ENCODE measurements at regions not wholly inside any gene's neighbourhood (a gene's known extent, or its start where the extent isn't known, plus 50 kb on each side); places are given as distances from the start of the nearest gene placed in this dataset.

DNA sequence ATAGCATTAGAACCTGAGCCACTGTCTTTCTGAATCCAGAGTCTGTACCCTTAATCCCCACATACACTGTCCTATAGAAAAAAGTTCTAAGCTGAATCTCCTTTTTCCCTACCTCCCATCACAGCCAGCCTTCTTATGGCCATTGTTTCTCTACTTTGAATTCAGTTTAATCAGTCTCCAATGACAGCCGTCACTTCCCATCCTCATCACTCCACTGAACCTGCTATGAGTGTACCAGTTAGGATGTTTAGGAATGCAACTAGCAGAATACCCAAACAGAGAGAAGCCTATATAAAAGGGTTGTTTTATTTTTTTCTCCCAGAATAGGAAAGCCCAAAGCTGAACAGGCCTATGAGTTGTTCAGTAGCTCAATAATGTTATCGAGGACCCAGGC lies 220.4 kb upstream of the NREP start:
- H3K27ac ChIP-seq (ENCODE audit: low read depth, low read length): no peak overlapping the region
- no peaks in the 10 kb centered on the region for H3K4me1 ChIP-seq (ENCODE audit: control insufficient read depth, insufficient read depth, low read length)
- H3K27me3 ChIP-seq (ENCODE audit: control insufficient read depth, insufficient read depth, low read length): no peaks in the 10 kb centered on the region
- no peaks in the 10 kb centered on the region for H3K36me3 ChIP-seq (ENCODE audit: control insufficient read depth, insufficient read depth, low read length)
- H3K9ac ChIP-seq (ENCODE audit: low read length): no peak overlapping the region
- no peak overlapping the region for H3K4me3 ChIP-seq (ENCODE audit: low read depth, low read length)
- no peaks in the 10 kb centered on the region for H3K9me3 ChIP-seq (ENCODE audit: control insufficient read depth, insufficient read depth, low read depth, low read length)

DNA sequence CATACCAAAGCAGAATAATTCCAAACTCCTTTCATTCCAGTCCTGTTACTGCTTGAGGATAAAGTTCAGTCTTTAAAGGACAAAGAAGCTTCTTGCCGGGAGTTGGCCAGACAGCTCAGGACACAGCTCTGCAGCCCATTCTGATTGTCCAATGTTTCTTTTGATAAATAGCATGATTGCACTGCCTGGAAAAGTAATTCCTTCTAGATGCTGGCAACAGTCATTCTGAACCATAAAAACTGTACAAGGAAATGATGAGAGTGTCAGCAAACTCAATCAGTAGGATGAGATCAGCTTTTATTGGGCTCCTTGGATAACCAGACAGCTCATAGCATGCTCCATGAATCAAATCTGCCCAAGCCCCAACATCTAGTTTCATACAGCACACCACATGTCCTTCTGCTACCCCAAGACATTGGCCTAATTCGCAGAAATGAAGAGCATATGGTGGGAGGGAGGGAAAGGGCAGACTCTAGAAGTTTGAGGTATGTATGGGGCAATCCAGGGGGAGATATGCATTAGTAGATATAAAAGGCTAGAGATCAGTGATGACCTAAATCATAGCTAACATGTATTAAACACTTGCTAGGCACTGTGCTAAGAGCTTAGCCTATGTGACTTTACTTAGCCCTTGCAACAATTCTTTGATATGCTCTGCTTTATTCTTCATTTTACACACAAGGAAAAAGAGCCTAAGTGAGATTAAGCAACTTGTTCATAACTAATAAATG lies 219.9 kb upstream of the NREP start:
- Histone ChIP-seq H3K4me3 (ENCODE audit: low read depth, low read length) (no peak overlapping the region), H3K9me3 (ENCODE audit: control insufficient read depth, insufficient read depth, low read depth, low read length) (no peaks in the 10 kb centered on the region), H3K27ac (ENCODE audit: low read depth, low read length) (no peak overlapping the region), H3K4me1 (ENCODE audit: control insufficient read depth, insufficient read depth, low read length) (no peaks in the 10 kb centered on the region), H3K27me3 (ENCODE audit: control insufficient read depth, insufficient read depth, low read length) (no peaks in the 10 kb centered on the region), H3K36me3 (ENCODE audit: control insufficient read depth, insufficient read depth, low read length) (no peaks in the 10 kb centered on the region), H3K9ac (ENCODE audit: low read length) (no peak overlapping the region)

DNA sequence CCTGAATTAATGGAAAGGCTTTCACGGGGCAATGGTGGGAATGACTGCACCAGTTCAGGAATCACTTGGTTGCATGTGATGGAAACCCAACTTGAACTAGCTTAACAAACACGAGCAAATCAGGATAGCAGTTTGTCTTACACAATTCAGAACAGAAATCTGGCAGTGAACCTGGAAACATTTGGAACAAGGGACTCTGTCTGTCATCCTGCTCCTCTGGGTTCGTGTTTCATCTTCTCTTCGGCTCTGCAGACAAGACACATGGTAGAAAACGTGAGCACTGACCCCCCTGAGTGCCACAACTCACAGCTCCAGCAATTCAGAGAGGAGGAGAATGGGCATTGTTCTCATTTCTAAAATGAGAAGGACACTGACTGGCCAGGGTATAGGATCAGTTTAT lies 218.1 kb upstream of the NREP start:
- Histone ChIP-seq H3K4me3 (ENCODE audit: low read depth, low read length) (no peak overlapping the region), H3K9me3 (ENCODE audit: control insufficient read depth, insufficient read depth, low read depth, low read length) (no peaks in the 10 kb centered on the region), H3K27me3 (ENCODE audit: control insufficient read depth, insufficient read depth, low read length) (no peaks in the 10 kb centered on the region), H3K27ac (ENCODE audit: low read depth, low read length) (no peak overlapping the region), H3K4me1 (ENCODE audit: control insufficient read depth, insufficient read depth, low read length) (no peaks in the 10 kb centered on the region), H3K36me3 (ENCODE audit: control insufficient read depth, insufficient read depth, low read length) (no peaks in the 10 kb centered on the region), H3K9ac (ENCODE audit: low read length) (no peak overlapping the region)

DNA sequence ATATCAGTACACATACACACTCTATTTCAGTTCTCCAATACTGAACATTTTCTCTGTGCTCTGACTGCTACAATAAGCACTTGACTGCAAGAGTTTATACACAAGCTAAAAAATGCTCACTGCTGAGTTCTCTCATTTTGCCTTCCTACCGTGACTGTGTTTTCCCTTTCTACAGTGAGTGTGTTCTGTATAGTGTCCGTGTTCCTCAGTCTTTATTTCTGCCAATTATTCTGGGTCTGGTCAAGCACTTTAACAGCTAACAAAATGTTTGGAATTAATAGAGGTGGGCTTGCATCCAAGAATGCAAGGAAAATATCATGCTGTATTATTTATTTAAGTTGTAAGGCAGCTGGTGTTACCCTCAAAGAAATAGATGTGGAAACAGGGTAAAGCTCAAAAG lies 217.0 kb upstream of the NREP start:
- no peak overlapping the region for H3K27ac ChIP-seq (ENCODE audit: low read depth, low read length)
- H3K36me3 ChIP-seq (ENCODE audit: control insufficient read depth, insufficient read depth, low read length): no peaks in the 10 kb centered on the region
- H3K27me3 ChIP-seq (ENCODE audit: control insufficient read depth, insufficient read depth, low read length): no peaks in the 10 kb centered on the region
- H3K9me3 ChIP-seq (ENCODE audit: control insufficient read depth, insufficient read depth, low read depth, low read length): no peaks in the 10 kb centered on the region
- H3K4me1 ChIP-seq (ENCODE audit: control insufficient read depth, insufficient read depth, low read length): no peaks in the 10 kb centered on the region
- H3K4me3 ChIP-seq (ENCODE audit: low read depth, low read length): no peak overlapping the region
- H3K9ac ChIP-seq (ENCODE audit: low read length): no peak overlapping the region

DNA sequence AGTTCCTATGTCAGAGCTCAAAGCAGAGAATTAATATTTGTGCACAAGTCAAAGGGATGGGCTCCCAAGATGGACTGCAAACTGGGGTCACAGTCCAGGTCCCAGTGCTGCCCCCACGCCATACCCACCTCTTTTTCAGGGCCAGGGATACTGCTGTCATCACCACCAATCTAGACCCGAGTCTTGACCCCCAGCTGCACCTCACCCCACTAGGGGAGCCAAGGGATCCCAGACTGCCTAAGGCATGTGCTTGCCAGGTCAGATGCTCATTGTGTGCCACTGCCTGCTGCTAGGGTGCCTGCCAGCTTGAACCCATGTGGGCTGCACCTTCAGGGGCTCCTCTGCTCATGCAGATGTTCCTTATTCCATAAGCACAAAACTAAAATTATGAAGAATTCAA lies 215.6 kb upstream of the NREP start:
- Histone ChIP-seq H3K4me3 (ENCODE audit: low read depth, low read length) (no peak overlapping the region), H3K27ac (ENCODE audit: low read depth, low read length) (no peak overlapping the region), H3K9ac (ENCODE audit: low read length) (no peak overlapping the region), H3K27me3 (ENCODE audit: control insufficient read depth, insufficient read depth, low read length) (no peaks in the 10 kb centered on the region), H3K9me3 (ENCODE audit: control insufficient read depth, insufficient read depth, low read depth, low read length) (no peaks in the 10 kb centered on the region), H3K4me1 (ENCODE audit: control insufficient read depth, insufficient read depth, low read length) (no peaks in the 10 kb centered on the region), H3K36me3 (ENCODE audit: control insufficient read depth, insufficient read depth, low read length) (no peaks in the 10 kb centered on the region)

DNA sequence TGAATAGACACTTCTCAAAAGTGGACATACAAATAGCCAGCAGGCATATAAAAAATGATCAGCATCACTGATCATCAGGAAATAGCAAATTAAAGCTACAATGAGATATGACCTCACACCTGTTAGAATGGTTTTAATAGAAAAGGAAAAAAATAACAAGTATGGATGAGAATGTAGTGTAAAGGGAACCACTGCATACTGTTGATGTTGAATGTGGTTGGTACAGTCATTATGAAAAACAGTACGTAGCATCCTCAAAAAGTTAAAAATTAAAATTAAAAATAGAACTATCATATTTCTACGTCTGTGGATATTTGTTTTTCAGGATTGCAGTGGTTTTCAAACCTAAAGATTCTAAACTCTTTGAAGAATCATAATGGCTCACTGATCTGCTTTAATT lies 215.1 kb upstream of the NREP start:
- Histone ChIP-seq H3K36me3 (ENCODE audit: control insufficient read depth, insufficient read depth, low read length) (no peaks in the 10 kb centered on the region), H3K27ac (ENCODE audit: low read depth, low read length) (no peak overlapping the region), H3K9me3 (ENCODE audit: control insufficient read depth, insufficient read depth, low read depth, low read length) (no peaks in the 10 kb centered on the region), H3K9ac (ENCODE audit: low read length) (no peak overlapping the region), H3K27me3 (ENCODE audit: control insufficient read depth, insufficient read depth, low read length) (no peaks in the 10 kb centered on the region), H3K4me1 (ENCODE audit: control insufficient read depth, insufficient read depth, low read length) (no peaks in the 10 kb centered on the region), H3K4me3 (ENCODE audit: low read depth, low read length) (no peak overlapping the region)

DNA sequence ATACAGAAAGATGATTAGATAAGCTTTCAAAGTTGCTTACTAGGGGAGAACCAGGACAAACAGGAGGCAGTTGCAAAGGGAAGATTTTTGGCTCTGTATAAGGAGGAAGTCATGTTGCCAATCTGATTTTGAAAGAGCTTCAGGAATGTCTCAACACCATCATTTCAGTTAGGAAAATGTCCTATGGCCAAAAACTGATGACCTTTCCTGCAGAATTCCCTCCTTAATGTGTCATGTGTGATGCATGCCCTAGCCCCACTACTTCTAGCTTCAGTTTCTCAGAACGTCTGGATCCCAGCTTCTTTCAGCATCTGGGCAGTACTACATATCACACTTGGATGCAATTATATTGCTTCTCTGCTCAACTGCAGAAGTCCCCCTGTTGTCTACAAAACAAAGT lies 211.5 kb upstream of the NREP start:
- Histone ChIP-seq H3K27ac (ENCODE audit: low read depth, low read length) (no peak overlapping the region), H3K36me3 (ENCODE audit: control insufficient read depth, insufficient read depth, low read length) (no peaks in the 10 kb centered on the region), H3K9ac (ENCODE audit: low read length) (no peak overlapping the region), H3K27me3 (ENCODE audit: control insufficient read depth, insufficient read depth, low read length) (no peaks in the 10 kb centered on the region), H3K4me1 (ENCODE audit: control insufficient read depth, insufficient read depth, low read length) (no peaks in the 10 kb centered on the region), H3K4me3 (ENCODE audit: low read depth, low read length) (no peak overlapping the region), H3K9me3 (ENCODE audit: control insufficient read depth, insufficient read depth, low read depth, low read length) (no peaks in the 10 kb centered on the region)

DNA sequence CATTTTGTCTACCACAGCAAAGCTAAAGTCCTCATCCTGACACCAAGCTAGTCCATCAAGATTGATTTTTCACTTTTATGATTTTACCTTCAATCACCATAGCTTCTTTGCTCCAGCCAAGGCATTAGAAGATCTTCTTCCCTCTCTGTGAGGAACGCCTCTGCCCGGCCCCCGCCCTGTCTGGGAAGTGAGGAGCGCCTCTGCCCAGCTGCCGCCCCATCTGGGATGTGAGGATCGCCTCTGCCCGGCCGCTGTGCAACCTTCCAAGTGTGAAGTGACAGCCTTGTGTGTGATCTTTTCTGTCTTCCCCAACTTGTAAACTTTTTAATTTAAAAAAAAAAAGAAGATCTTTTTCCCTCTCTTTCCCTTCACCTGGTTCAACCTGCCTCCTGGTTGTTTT lies 210.5 kb upstream of the NREP start:
- Histone ChIP-seq H3K27ac (ENCODE audit: low read depth, low read length) (no peak overlapping the region), H3K9ac (ENCODE audit: low read length) (no peak overlapping the region), H3K27me3 (ENCODE audit: control insufficient read depth, insufficient read depth, low read length) (no peaks in the 10 kb centered on the region), H3K4me1 (ENCODE audit: control insufficient read depth, insufficient read depth, low read length) (no peaks in the 10 kb centered on the region), H3K4me3 (ENCODE audit: low read depth, low read length) (no peak overlapping the region), H3K36me3 (ENCODE audit: control insufficient read depth, insufficient read depth, low read length) (no peaks in the 10 kb centered on the region), H3K9me3 (ENCODE audit: control insufficient read depth, insufficient read depth, low read depth, low read length) (no peaks in the 10 kb centered on the region)

DNA sequence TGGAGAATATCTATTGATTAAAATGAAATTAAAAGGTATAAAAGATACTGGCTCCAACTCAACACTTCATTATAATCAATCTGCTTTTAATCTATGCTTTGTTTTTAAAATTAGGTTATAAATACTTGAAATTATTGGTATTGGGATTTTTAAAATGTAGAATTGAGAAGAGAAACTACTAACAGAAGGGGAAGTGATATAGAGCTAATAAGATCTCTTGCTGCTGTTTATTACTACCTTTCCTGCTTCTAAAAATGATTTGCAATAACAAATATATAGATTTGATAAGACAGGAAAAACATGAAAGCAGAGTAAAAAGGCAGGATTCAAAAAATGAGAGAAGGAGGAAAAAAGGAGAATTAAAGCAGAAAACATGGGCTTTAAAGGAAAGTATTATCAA lies 209.3 kb upstream of the NREP start:
- H3K27ac ChIP-seq (ENCODE audit: low read depth, low read length): no peak overlapping the region

DNA sequence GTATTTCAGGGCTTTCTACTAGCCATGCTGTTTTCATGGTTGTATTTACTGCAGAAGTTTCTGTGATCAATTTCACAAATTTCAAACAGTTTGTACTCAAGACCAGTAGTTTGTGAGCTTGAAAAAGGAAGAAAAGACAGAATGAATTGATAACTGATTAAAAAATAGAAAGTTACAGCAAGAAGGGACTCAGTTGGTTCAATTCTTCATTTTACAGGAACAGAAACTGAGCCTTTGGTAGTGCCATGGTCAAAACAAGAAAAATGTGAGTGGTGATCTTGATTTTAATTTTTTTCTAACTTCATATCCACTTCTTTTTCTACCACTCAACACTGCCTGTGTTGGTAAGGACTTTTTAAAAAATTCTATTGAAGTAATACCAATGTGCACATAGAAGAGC lies 206.6 kb upstream of the NREP start:
- H3K9me3 ChIP-seq (ENCODE audit: control insufficient read depth, insufficient read depth, low read depth, low read length): no peaks in the 10 kb centered on the region
- H3K27me3 ChIP-seq (ENCODE audit: control insufficient read depth, insufficient read depth, low read length): no peaks in the 10 kb centered on the region
- no peak overlapping the region for H3K9ac ChIP-seq (ENCODE audit: low read length)
- no peak overlapping the region for H3K4me3 ChIP-seq (ENCODE audit: low read depth, low read length)
- H3K36me3 ChIP-seq (ENCODE audit: control insufficient read depth, insufficient read depth, low read length): no peaks in the 10 kb centered on the region
- no peak overlapping the region for H3K27ac ChIP-seq (ENCODE audit: low read depth, low read length)
- no peaks in the 10 kb centered on the region for H3K4me1 ChIP-seq (ENCODE audit: control insufficient read depth, insufficient read depth, low read length)

More for the DNA sequence above, 209.3 kb upstream of the NREP start:
- Histone ChIP-seq H3K4me1 (ENCODE audit: control insufficient read depth, insufficient read depth, low read length) (no peaks in the 10 kb centered on the region), H3K9me3 (ENCODE audit: control insufficient read depth, insufficient read depth, low read depth, low read length) (no peaks in the 10 kb centered on the region), H3K36me3 (ENCODE audit: control insufficient read depth, insufficient read depth, low read length) (no peaks in the 10 kb centered on the region), H3K4me3 (ENCODE audit: low read depth, low read length) (no peak overlapping the region), H3K9ac (ENCODE audit: low read length) (no peak overlapping the region), H3K27me3 (ENCODE audit: control insufficient read depth, insufficient read depth, low read length) (no peaks in the 10 kb centered on the region)

DNA sequence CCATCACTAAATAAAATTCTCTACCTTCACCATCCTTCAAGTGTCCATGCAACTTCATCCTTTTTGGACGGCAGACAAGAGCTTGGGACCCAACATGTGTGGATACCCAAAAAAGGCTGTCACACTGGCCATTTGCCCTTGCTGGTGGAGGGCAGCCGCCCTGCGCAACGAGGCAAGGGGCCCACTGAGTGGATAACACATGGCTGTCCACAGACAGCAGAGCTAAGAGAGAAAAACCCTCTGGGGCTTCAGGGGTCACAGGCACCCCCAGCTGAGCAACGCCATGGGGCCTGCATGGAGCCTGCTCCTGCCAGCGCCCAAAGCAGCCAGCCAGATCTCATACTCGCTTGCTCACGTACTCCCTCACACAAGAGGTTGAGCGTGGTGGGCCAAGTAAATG lies 205.9 kb upstream of the NREP start:
- no peaks in the 10 kb centered on the region for H3K36me3 ChIP-seq (ENCODE audit: control insufficient read depth, insufficient read depth, low read length)
- H3K27ac ChIP-seq (ENCODE audit: low read depth, low read length): no peak overlapping the region
- no peak overlapping the region for H3K9ac ChIP-seq (ENCODE audit: low read length)
- H3K4me1 ChIP-seq (ENCODE audit: control insufficient read depth, insufficient read depth, low read length): no peaks in the 10 kb centered on the region
- H3K27me3 ChIP-seq (ENCODE audit: control insufficient read depth, insufficient read depth, low read length): no peaks in the 10 kb centered on the region
- no peak overlapping the region for H3K4me3 ChIP-seq (ENCODE audit: low read depth, low read length)
- H3K9me3 ChIP-seq (ENCODE audit: control insufficient read depth, insufficient read depth, low read depth, low read length): no peaks in the 10 kb centered on the region

DNA sequence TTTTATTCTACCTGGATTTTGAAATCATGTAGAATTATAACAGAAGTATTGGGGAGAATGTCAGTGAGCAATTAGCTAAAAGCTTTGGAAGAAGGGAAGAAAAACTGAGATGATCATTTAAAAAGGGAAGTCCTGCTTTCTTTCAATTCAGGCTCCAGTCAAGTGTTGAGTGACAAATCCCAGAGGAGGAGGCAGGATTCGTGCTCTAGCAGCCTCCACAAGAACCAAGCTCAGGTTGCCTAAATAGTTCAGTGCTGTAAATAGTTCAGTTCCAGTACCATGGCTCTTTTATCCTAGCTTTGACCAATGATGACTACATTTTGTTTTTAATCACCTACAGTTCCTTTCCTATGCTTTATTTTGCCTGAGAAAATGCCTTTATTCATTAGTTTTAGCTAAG lies 204.9 kb upstream of the NREP start:
- no peaks in the 10 kb centered on the region for H3K4me1 ChIP-seq (ENCODE audit: control insufficient read depth, insufficient read depth, low read length)
- no peaks in the 10 kb centered on the region for H3K36me3 ChIP-seq (ENCODE audit: control insufficient read depth, insufficient read depth, low read length)
- no peak overlapping the region for H3K9ac ChIP-seq (ENCODE audit: low read length)
- no peaks in the 10 kb centered on the region for H3K27me3 ChIP-seq (ENCODE audit: control insufficient read depth, insufficient read depth, low read length)
- H3K4me3 ChIP-seq (ENCODE audit: low read depth, low read length): no peak overlapping the region
- H3K27ac ChIP-seq (ENCODE audit: low read depth, low read length): no peak overlapping the region
- no peaks in the 10 kb centered on the region for H3K9me3 ChIP-seq (ENCODE audit: control insufficient read depth, insufficient read depth, low read depth, low read length)
